ENCODE measurements at regions not wholly inside any gene's neighbourhood (a gene's known extent, or its start where the extent isn't known, plus 50 kb on each side); places are given as distances from the start of the nearest gene placed in this dataset.
A peak's percentile ranks its signal among the peaks of the same experiment; 100 is the strongest.
"Not testable (repeated sequence)": the region's sequence is repeated elsewhere in the genome, so short reads cannot be mapped to it uniquely, and the experiment has no call there.

- no peak for DNase-seq
These were observed 123.7 kb downstream of the CASP12 start for GRCh38 chr11:104774578-104774977.

- no peak for DNase-seq
These were observed 125.4 kb downstream of the CASP12 start for GRCh38 chr11:104772806-104773241.

- no peak for DNase-seq
These were observed 126.5 kb downstream of the CASP12 start for GRCh38 chr11:104771763-104772162.

- not testable (repeated sequence) for DNase-seq
These were observed 127.2 kb downstream of the CASP12 start for GRCh38 chr11:104771046-104771445.

- DNase-seq, result no peak
These were observed 132.7 kb downstream of the CASP12 start for GRCh38 chr11:104765401-104766095.

- DNase-seq, result peak; percentile 21
These were observed 133.6 kb downstream of the CASP12 start for GRCh38 chr11:104764710-104765045.

GRCh38 chr11:104763930-104764709, 134.1 kb downstream of the CASP12 start:
- DNase-seq, result no peak

- no peak for DNase-seq
These were observed 136.7 kb downstream of the CASP12 start for GRCh38 chr11:104761511-104761910.

- no peak for DNase-seq
These were observed 138.8 kb downstream of the CASP12 start for GRCh38 chr11:104759464-104759863.

GRCh38 chr11:104738918-104739317, 159.3 kb downstream of the CASP12 start:
- no peak for DNase-seq

- DNase-seq, result no peak
These were observed 160.1 kb downstream of the CASP12 start for GRCh38 chr11:104738208-104738607.

- no peak for DNase-seq
These were observed 161.8 kb downstream of the CASP12 start for GRCh38 chr11:104736502-104736901.

- no peak for DNase-seq
These were observed 163.3 kb downstream of the CASP12 start for GRCh38 chr11:104734998-104735397.

GRCh38 chr11:104731890-104732289, 166.4 kb downstream of the CASP12 start:
- no peak for DNase-seq

GRCh38 chr11:104728927-104729326, 169.3 kb downstream of the CASP12 start:
- no peak for DNase-seq

GRCh38 chr11:104727768-104728167, 170.5 kb downstream of the CASP12 start:
- no peak for DNase-seq

GRCh38 chr11:104727095-104727494, 171.2 kb downstream of the CASP12 start:
- DNase-seq, result no peak

- no peak for DNase-seq
These were observed 172.4 kb downstream of the CASP12 start for GRCh38 chr11:104725796-104726408.

- no peak for DNase-seq
These were observed 184.9 kb downstream of the CASP12 start for GRCh38 chr11:104713401-104713800.

GRCh38 chr11:104705490-104706190, 192.6 kb downstream of the CASP12 start:
- DNase-seq, result no peak

- no peak for DNase-seq
These were observed 193.4 kb downstream of the CASP12 start for GRCh38 chr11:104704888-104705287.

GRCh38 chr11:104704146-104704830, 194.0 kb downstream of the CASP12 start:
- no peak for DNase-seq

GRCh38 chr11:104700609-104701008, 197.7 kb downstream of the CASP12 start:
- DNase-seq, result no peak
